ENCODE measurements at regions not wholly inside any gene's neighbourhood (a gene's known extent, or its start where the extent isn't known, plus 50 kb on each side); places are given as distances from the start of the nearest gene placed in this dataset.

GRCh38 chr5:136720674-136721073 lies 355.3 kb upstream of the TRPC7 start:
- TF ChIP-seq CTCF (IDR thresholded peaks at IDR 0.05) (no peak), EZH2 (IDR thresholded peaks at IDR 0.05; ENCODE audit: borderline replicate concordance, insufficient read depth, low read depth, low read length, poor library complexity, severe bottlenecking) (no peak)
